ENCODE measurements at regions not wholly inside any gene's neighbourhood (a gene's known extent, or its start where the extent isn't known, plus 50 kb on each side); places are given as distances from the start of the nearest gene placed in this dataset.

DNA sequence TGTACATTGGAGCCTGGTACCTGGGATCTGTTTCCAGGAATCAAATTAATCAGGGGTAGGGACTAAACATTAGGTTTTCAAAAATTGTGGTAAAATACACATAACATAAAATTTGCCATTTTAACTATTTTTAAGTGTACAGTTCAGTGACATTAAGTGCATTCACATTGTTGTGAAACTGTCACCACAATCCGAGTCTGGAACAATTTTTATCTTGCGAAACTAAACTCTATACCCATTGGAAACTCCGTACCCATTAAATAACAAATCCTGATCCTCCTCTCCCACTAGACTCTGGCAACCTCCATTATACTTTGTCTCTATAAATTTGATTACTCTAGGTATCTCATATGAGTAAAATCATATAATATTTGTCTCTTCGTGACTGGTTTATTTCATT, 486.2 kb downstream of the GADD45G start:
- no peak overlapping the region for H2AFZ ChIP-seq (ENCODE audit: low read depth, low read length, severe bottlenecking)
- TF ChIP-seq, protein P1, sequence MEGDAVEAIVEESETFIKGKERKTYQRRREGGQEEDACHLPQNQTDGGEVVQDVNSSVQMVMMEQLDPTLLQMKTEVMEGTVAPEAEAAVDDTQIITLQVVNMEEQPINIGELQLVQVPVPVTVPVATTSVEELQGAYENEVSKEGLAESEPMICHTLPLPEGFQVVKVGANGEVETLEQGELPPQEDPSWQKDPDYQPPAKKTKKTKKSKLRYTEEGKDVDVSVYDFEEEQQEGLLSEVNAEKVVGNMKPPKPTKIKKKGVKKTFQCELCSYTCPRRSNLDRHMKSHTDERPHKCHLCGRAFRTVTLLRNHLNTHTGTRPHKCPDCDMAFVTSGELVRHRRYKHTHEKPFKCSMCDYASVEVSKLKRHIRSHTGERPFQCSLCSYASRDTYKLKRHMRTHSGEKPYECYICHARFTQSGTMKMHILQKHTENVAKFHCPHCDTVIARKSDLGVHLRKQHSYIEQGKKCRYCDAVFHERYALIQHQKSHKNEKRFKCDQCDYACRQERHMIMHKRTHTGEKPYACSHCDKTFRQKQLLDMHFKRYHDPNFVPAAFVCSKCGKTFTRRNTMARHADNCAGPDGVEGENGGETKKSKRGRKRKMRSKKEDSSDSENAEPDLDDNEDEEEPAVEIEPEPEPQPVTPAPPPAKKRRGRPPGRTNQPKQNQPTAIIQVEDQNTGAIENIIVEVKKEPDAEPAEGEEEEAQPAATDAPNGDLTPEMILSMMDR (IDR thresholded peaks at IDR 0.05; ENCODE audit: insufficient read depth, low read length, poor library complexity, severe bottlenecking) = no peak
- H3K79me2 ChIP-seq (ENCODE audit: insufficient read depth, low read length) = no peaks in the 10 kb centered on the region
- H3K9me3 ChIP-seq (ENCODE audit: insufficient read depth, low read length) = no peaks in the 10 kb centered on the region
- no peaks in the 10 kb centered on the region for H3K27me3 ChIP-seq (ENCODE audit: low read length)
- H3K9ac ChIP-seq (ENCODE audit: low read length) = no peak overlapping the region
- H4K20me1 ChIP-seq (ENCODE audit: low read depth, low read length) = no peaks in the 10 kb centered on the region
- H3K4me2 ChIP-seq (ENCODE audit: low read depth, low read length, poor library complexity, severe bottlenecking) = no peak overlapping the region
- no peak overlapping the region for H3K4me3 ChIP-seq (ENCODE audit: insufficient read depth, low read length, poor library complexity, severe bottlenecking)
- no peaks in the 10 kb centered on the region for H3K9me2 ChIP-seq (replicated peaks; ENCODE audit: insufficient read depth, low read length)
- no peaks in the 10 kb centered on the region for H3K36me3 ChIP-seq (ENCODE audit: low read length)
- H3K27ac ChIP-seq (ENCODE audit: low read depth, low read length) = no peak overlapping the region
- H3F3A ChIP-seq (ENCODE audit: insufficient read depth) = no peaks in the 10 kb centered on the region

DNA sequence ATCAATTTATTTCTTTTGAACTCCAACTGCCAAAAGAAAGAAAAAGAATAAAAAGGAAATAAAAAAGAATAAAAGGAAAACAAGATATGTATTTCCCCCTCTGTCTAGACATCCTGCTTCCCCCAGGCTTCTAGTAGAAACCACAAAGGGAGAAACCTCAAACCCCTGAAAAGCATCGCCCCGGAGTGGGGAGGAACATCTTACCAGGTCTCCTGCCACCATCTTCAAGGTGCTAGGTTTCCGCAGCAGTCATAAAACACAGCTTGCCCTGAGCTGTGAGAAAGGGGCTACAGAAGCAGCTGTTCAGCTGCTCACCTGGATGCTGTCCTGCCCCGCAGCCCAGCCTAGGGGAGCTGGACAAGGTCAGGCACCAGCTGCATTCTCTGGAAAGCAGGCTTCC, 487.7 kb downstream of the GADD45G start:
- Histone ChIP-seq H3K27me3 (ENCODE audit: low read length) (no peaks in the 10 kb centered on the region), H2AFZ (ENCODE audit: low read depth, low read length, severe bottlenecking) (no peak overlapping the region), H4K20me1 (ENCODE audit: low read depth, low read length) (no peaks in the 10 kb centered on the region), H3K9me3 (ENCODE audit: insufficient read depth, low read length) (no peaks in the 10 kb centered on the region), H3K9me2 (replicated peaks; ENCODE audit: insufficient read depth, low read length) (no peaks in the 10 kb centered on the region), H3K36me3 (ENCODE audit: low read length) (no peaks in the 10 kb centered on the region), H3K27ac (ENCODE audit: low read depth, low read length) (no peak overlapping the region), H3F3A (ENCODE audit: insufficient read depth) (no peaks in the 10 kb centered on the region), H3K4me2 (ENCODE audit: low read depth, low read length, poor library complexity, severe bottlenecking) (no peak overlapping the region), H3K4me3 (ENCODE audit: insufficient read depth, low read length, poor library complexity, severe bottlenecking) (no peak overlapping the region), H3K79me2 (ENCODE audit: insufficient read depth, low read length) (no peaks in the 10 kb centered on the region), H3K9ac (ENCODE audit: low read length) (no peak overlapping the region)
- TF ChIP-seq, protein P1 (IDR thresholded peaks at IDR 0.05; ENCODE audit: insufficient read depth, low read length, poor library complexity, severe bottlenecking) = no peak
- TF ChIP-seq EZH2phosphoT487 (conservative IDR thresholded peaks at IDR 0.05; ENCODE audit: low read length) = no peak

DNA sequence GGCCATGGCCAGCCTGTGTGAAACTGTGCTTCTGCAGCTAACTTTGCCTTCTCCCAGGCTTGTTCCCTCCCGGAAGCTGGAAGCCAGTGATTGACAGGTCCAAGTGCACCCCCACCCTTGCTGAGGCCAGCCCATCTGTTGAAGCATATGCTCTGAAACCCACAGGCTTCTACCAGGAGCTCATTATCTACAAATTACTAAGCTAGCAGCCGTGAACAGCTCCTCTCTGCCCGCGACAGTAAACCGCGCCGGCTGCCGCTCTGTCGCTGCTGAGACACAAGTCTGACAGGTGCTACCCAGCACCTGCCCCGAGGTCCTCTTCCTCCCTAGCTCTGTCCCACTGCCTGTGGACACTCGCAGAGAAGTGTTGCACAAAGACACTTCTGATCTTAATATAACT, 490.9 kb downstream of the GADD45G start:
- Histone ChIP-seq H3K36me3 (ENCODE audit: low read length) (no peaks in the 10 kb centered on the region), H3K27ac (ENCODE audit: low read depth, low read length) (no peak overlapping the region), H4K20me1 (ENCODE audit: low read depth, low read length) (no peaks in the 10 kb centered on the region), H3F3A (ENCODE audit: insufficient read depth) (no peaks in the 10 kb centered on the region), H3K27me3 (ENCODE audit: low read length) (no peaks in the 10 kb centered on the region), H3K9me3 (ENCODE audit: insufficient read depth, low read length) (no peaks in the 10 kb centered on the region), H2AFZ (ENCODE audit: low read depth, low read length, severe bottlenecking) (no peak overlapping the region), H3K9ac (ENCODE audit: low read length) (no peak overlapping the region), H3K4me3 (ENCODE audit: insufficient read depth, low read length, poor library complexity, severe bottlenecking) (no peak overlapping the region), H3K4me2 (ENCODE audit: low read depth, low read length, poor library complexity, severe bottlenecking) (no peak overlapping the region), H3K9me2 (replicated peaks; ENCODE audit: insufficient read depth, low read length) (no peaks in the 10 kb centered on the region), H3K79me2 (ENCODE audit: insufficient read depth, low read length) (no peaks in the 10 kb centered on the region)
- TF ChIP-seq EZH2phosphoT487 (conservative IDR thresholded peaks at IDR 0.05; ENCODE audit: low read length) = no peak
- TF ChIP-seq, protein P1 (IDR thresholded peaks at IDR 0.05; ENCODE audit: insufficient read depth, low read length, poor library complexity, severe bottlenecking) = no peak

DNA sequence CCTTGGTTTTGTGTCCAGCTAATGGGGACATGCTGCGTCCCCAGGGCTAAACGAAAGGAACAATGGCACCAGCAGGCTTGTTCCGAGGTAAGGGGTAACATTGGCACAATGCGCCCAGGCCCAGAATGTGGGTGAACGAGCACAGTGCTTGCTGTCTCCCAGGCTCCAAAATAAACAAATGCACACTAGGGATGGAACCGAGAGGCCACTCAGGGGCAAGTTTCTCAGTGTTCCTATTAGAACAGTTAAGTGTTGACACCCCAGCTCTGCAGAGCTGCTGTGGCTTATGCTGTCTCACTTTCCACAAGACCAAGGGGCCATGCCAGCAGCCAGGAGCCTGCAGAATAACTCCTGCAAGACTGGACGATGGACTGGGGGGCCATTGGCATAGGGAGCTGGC, 492.4 kb downstream of the GADD45G start:
- Histone ChIP-seq H3K4me3 (ENCODE audit: insufficient read depth, low read length, poor library complexity, severe bottlenecking) (no peak overlapping the region), H3K9me2 (replicated peaks; ENCODE audit: insufficient read depth, low read length) (no peaks in the 10 kb centered on the region), H3K36me3 (ENCODE audit: low read length) (no peaks in the 10 kb centered on the region), H2AFZ (ENCODE audit: low read depth, low read length, severe bottlenecking) (no peak overlapping the region), H4K20me1 (ENCODE audit: low read depth, low read length) (no peaks in the 10 kb centered on the region), H3F3A (ENCODE audit: insufficient read depth) (no peaks in the 10 kb centered on the region), H3K27ac (ENCODE audit: low read depth, low read length) (no peak overlapping the region), H3K27me3 (ENCODE audit: low read length) (no peaks in the 10 kb centered on the region), H3K79me2 (ENCODE audit: insufficient read depth, low read length) (no peaks in the 10 kb centered on the region), H3K4me2 (ENCODE audit: low read depth, low read length, poor library complexity, severe bottlenecking) (no peak overlapping the region), H3K9ac (ENCODE audit: low read length) (no peak overlapping the region), H3K9me3 (ENCODE audit: insufficient read depth, low read length) (no peaks in the 10 kb centered on the region)
- TF ChIP-seq EZH2phosphoT487 (conservative IDR thresholded peaks at IDR 0.05; ENCODE audit: low read length) = no peak
- TF ChIP-seq, protein P1 (IDR thresholded peaks at IDR 0.05; ENCODE audit: insufficient read depth, low read length, poor library complexity, severe bottlenecking) = no peak

All from SU-DHL-6 (cell line).